Ovary (tissue), 7 donors: ENCODE measurements at regions not wholly inside any gene's neighbourhood (a gene's known extent, or its start where the extent isn't known, plus 50 kb on each side); places are given as distances from the start of the nearest gene placed in this dataset.

Experiments used
- DNase-seq, 5 donors: peaks; one replicate each; pipeline ENCODE4 v3.0.0-alpha.2; 2019 to 2020
- H3K27ac ChIP-seq, 2 donors: fragments of 200-600 bp; one replicate each; pipeline versions ENCODE4 v1.5.1 to v1.8.0; 2019 to 2022
- H3K27me3 ChIP-seq: fragments of 200-600 bp; one replicate; pipeline ENCODE4 v1.8.0; 2022
- H3K36me3 ChIP-seq: fragments of 200-600 bp; sonication (generic); one replicate; pipeline ENCODE4 v1.5.1; 2019
- H3K4me1 ChIP-seq: one replicate; pipeline ENCODE4 v1.8.1; 2013; ENCODE audit warnings: mild to moderate bottlenecking, moderate library complexity; ENCODE audit not compliant: insufficient read depth
- H3K4me3 ChIP-seq: fragments of 200-600 bp; sonication (generic); one replicate; pipeline ENCODE4 v1.5.1; 2017
- H3K9me3 ChIP-seq, 2 donors: fragments of 200-600 bp in 1 of 2; sonication (generic) in 1 of 2; one replicate each; pipeline versions ENCODE4 v1.5.1 to v1.8.1; 2013 to 2019; ENCODE audit warnings: mild to moderate bottlenecking in 1 of 2, moderate library complexity in 1 of 2
- CTCF ChIP-seq, 3 donors: fragments of 450-650 bp in 2 of 3; fragments of 200-600 bp in 1 of 3; IDR thresholded peaks; one replicate each; pipeline versions ENCODE4 v1.5.1 to v1.8.0; 2016 to 2022; ENCODE audit warnings: antibody characterized with exemption in 3 of 3, mild to moderate bottlenecking in 1 of 3
- EP300 ChIP-seq: sonication (generic); formaldehyde crosslinking; IDR thresholded peaks from one replicate; pipeline ENCODE4 v1.6.1; 2017; ENCODE audit warnings: antibody characterized with exemption
- POLR2A ChIP-seq: fragments of 450-650 bp; IDR thresholded peaks from one replicate; pipeline ENCODE4 v1.6.1; 2017; ENCODE audit warnings: antibody characterized with exemption, mild to moderate bottlenecking, moderate library complexity
- WGBS, 3 donors: extraction: QIAGEN DNeasy Blood & Tissue Kit in 1 of 3; methylation state at CpG; one replicate each; pipeline versions ENCODE4 v1.1.5 to v1.1.7; 2013 to 2017; 5-methylcytosine and 5-hydroxymethylcytosine counted together
- intact Hi-C, 4 donors: fragments of 100-400 bp; cut with DNase I; formaldehyde crosslinking; loops; one replicate each; pipeline versions ENCODE4 v1.11.0 to v1.15.1; 2022 to 2023
- donor health status: DM: no; HTN: no; CAD: no; lungs with moderate emphysema.
- donor health status: DM: no; HTN: no; CAD: no.
- donor health status: Bipolar disorder and iron deficiency.
- donor health status: DM: no; HTN: no; CAD: no.
- donor health status: DM: yes; HTN: yes; CAD: no.

- no peak for DNase-seq
- intact Hi-C loops, result no loop called here
- Histone ChIP-seq H3K4me3 (no peak overlapping the region), H3K4me1 (no peaks in the 10 kb centered on the region), H3K9me3 (peaks cover 0 to 3% of the 10 kb centered on the region in 2 donors), H3K27me3 (no peaks in the 10 kb centered on the region), H3K36me3 (no peaks in the 10 kb centered on the region), H3K27ac (no peak overlapping the region)
- TF ChIP-seq CTCF (IDR thresholded peaks at IDR 0.05) (no peak), POLR2A (no peak), EP300 (no peak)
- WGBS, 3 donors, result 49 to 63% (median 53%) methylated on average over 3 of the region's 3 CpGs
Observed at GRCh38 chr16:6247150-6247549, 1085.5 kb upstream of the RBFOX1 start.

GRCh38 chr16:6246266-6246665 is 1086.4 kb upstream of the RBFOX1 start:
- DNase-seq, result no peak
- intact Hi-C loops, result no loop called here
- H3K27ac ChIP-seq, result no peak overlapping the region
- no peaks in the 10 kb centered on the region for H3K27me3 ChIP-seq
- H3K4me3 ChIP-seq, result no peak overlapping the region
- peaks cover 0 to 3% of the 10 kb centered on the region in 2 donors for H3K9me3 ChIP-seq
- H3K36me3 ChIP-seq, result no peaks in the 10 kb centered on the region
- no peaks in the 10 kb centered on the region for H3K4me1 ChIP-seq
- no peak for TF ChIP-seq CTCF (IDR thresholded peaks at IDR 0.05)
- no peak for TF ChIP-seq EP300
- TF ChIP-seq POLR2A, result no peak

GRCh38 chr16:6232056-6232455 is 1100.6 kb upstream of the RBFOX1 start:
- intact Hi-C loops, result no loop called here
- WGBS, 3 donors, result 58 to 78% (median 63%) methylated on average over 4 of the region's 4 CpGs

GRCh38 chr16:6231398-6231797 is 1101.2 kb upstream of the RBFOX1 start:
- H3K4me3 ChIP-seq, result no peak overlapping the region
- DNase-seq, result no peak
- no peak overlapping the region for H3K27ac ChIP-seq
- H3K36me3 ChIP-seq, result no peaks in the 10 kb centered on the region
- H3K27me3 ChIP-seq, result no peaks in the 10 kb centered on the region
- no peaks in the 10 kb centered on the region for H3K9me3 ChIP-seq
- whole genome bisulfite sequencing, 3 donors, result 72 to 81% (median 78%) methylated on average over 1 of the region's 1 CpG
- no peaks in the 10 kb centered on the region for H3K4me1 ChIP-seq
- intact Hi-C loops, result no loop called here
- no peak for TF ChIP-seq EP300
- TF ChIP-seq POLR2A, result no peak
- TF ChIP-seq CTCF (IDR thresholded peaks at IDR 0.05), result no peak

More at GRCh38 chr16:6232056-6232455, 1100.6 kb upstream of the RBFOX1 start:
- no peaks in the 10 kb centered on the region for H3K9me3 ChIP-seq
- H3K36me3 ChIP-seq, result no peaks in the 10 kb centered on the region
- H3K27me3 ChIP-seq, result no peaks in the 10 kb centered on the region
- DNase-seq, result no peak
- H3K4me3 ChIP-seq, result no peak overlapping the region
- TF ChIP-seq EP300, result no peak
- no peak for TF ChIP-seq POLR2A
- TF ChIP-seq CTCF (IDR thresholded peaks at IDR 0.05), result no peak
- H3K4me1 ChIP-seq, result no peaks in the 10 kb centered on the region
- no peak overlapping the region for H3K27ac ChIP-seq

GRCh38 chr16:6229186-6229585 is 1103.5 kb upstream of the RBFOX1 start:
- intact Hi-C loops, result loop anchor here in 1 of 4 donors (5.0 kb wide), 1 partner anchor 1093 kb away; no protein-coding TSS in a partner anchor
- Histone ChIP-seq H3K27me3 (no peaks in the 10 kb centered on the region), H3K4me1 (no peaks in the 10 kb centered on the region), H3K27ac (no peak overlapping the region), H3K4me3 (no peak overlapping the region), H3K9me3 (no peaks in the 10 kb centered on the region), H3K36me3 (no peaks in the 10 kb centered on the region)
- WGBS, 3 donors, result 67 to 75% (median 68%) methylated on average over 6 of the region's 6 CpGs
- DNase-seq, result no peak
- TF ChIP-seq CTCF (IDR thresholded peaks at IDR 0.05), result no peak
- TF ChIP-seq EP300, result no peak
- TF ChIP-seq POLR2A, result no peak
